ENCODE measurements at regions not wholly inside any gene's neighbourhood (a gene's known extent, or its start where the extent isn't known, plus 50 kb on each side); places are given as distances from the start of the nearest gene placed in this dataset.
A peak's percentile ranks its signal among the peaks of the same experiment; 100 is the strongest.

- Histone ChIP-seq H3K4me3 (ENCODE audit: low read depth, low read length) (no peak overlapping the region), H3K36me3 (ENCODE audit: control insufficient read depth, insufficient read depth, low read length) (no peaks in the 10 kb centered on the region), H3K27me3 (ENCODE audit: control insufficient read depth, insufficient read depth, low read length) (no peaks in the 10 kb centered on the region)
- DNase-seq (ENCODE audit: low read depth), result peak; percentile 5
- TF ChIP-seq CTCF (IDR thresholded peaks at IDR 0.05; ENCODE audit: insufficient read depth, low read length, poor library complexity, severe bottlenecking), result no peak
Measured at GRCh38 chrX:150198776-150199175, 164.3 kb upstream of the MAMLD1 start.

GRCh38 chrX:150199181-150199580, 163.9 kb upstream of the MAMLD1 start:
- Histone ChIP-seq H3K4me3 (ENCODE audit: low read depth, low read length) (no peak overlapping the region), H3K27me3 (ENCODE audit: control insufficient read depth, insufficient read depth, low read length) (no peaks in the 10 kb centered on the region), H3K36me3 (ENCODE audit: control insufficient read depth, insufficient read depth, low read length) (no peaks in the 10 kb centered on the region)
- DNase-seq (ENCODE audit: low read depth), result no peak
- TF ChIP-seq CTCF (IDR thresholded peaks at IDR 0.05; ENCODE audit: insufficient read depth, low read length, poor library complexity, severe bottlenecking), result no peak

GRCh38 chrX:150199803-150200202, 163.3 kb upstream of the MAMLD1 start:
- Histone ChIP-seq H3K4me3 (ENCODE audit: low read depth, low read length) (no peak overlapping the region), H3K36me3 (ENCODE audit: control insufficient read depth, insufficient read depth, low read length) (no peaks in the 10 kb centered on the region), H3K27me3 (ENCODE audit: control insufficient read depth, insufficient read depth, low read length) (no peaks in the 10 kb centered on the region)
- DNase-seq (ENCODE audit: low read depth), result no peak
- no peak for TF ChIP-seq CTCF (IDR thresholded peaks at IDR 0.05; ENCODE audit: insufficient read depth, low read length, poor library complexity, severe bottlenecking)

GRCh38 chrX:150200361-150200760, 162.8 kb upstream of the MAMLD1 start:
- TF ChIP-seq CTCF (IDR thresholded peaks at IDR 0.05; ENCODE audit: insufficient read depth, low read length, poor library complexity, severe bottlenecking), result no peak
- no peak for DNase-seq (ENCODE audit: low read depth)
- Histone ChIP-seq H3K27me3 (ENCODE audit: control insufficient read depth, insufficient read depth, low read length) (no peaks in the 10 kb centered on the region), H3K36me3 (ENCODE audit: control insufficient read depth, insufficient read depth, low read length) (no peaks in the 10 kb centered on the region), H3K4me3 (ENCODE audit: low read depth, low read length) (no peak overlapping the region)

GRCh38 chrX:150200820-150201287, 162.3 kb upstream of the MAMLD1 start:
- Histone ChIP-seq H3K27me3 (ENCODE audit: control insufficient read depth, insufficient read depth, low read length) (no peaks in the 10 kb centered on the region), H3K4me3 (ENCODE audit: low read depth, low read length) (no peak overlapping the region), H3K36me3 (ENCODE audit: control insufficient read depth, insufficient read depth, low read length) (no peaks in the 10 kb centered on the region)
- DNase-seq (ENCODE audit: low read depth), result peak; percentile 95
- TF ChIP-seq CTCF (IDR thresholded peaks at IDR 0.05; ENCODE audit: insufficient read depth, low read length, poor library complexity, severe bottlenecking), result no peak

- Histone ChIP-seq H3K36me3 (ENCODE audit: control insufficient read depth, insufficient read depth, low read length) (no peaks in the 10 kb centered on the region), H3K27me3 (ENCODE audit: control insufficient read depth, insufficient read depth, low read length) (no peaks in the 10 kb centered on the region), H3K4me3 (ENCODE audit: low read depth, low read length) (no peak overlapping the region)
- DNase-seq (ENCODE audit: low read depth), result no peak
- TF ChIP-seq CTCF (IDR thresholded peaks at IDR 0.05; ENCODE audit: insufficient read depth, low read length, poor library complexity, severe bottlenecking), result no peak
Measured at GRCh38 chrX:150201391-150201790, 161.7 kb upstream of the MAMLD1 start.
